GM13976 (cell line): ENCODE measurements at regions not wholly inside any gene's neighbourhood (a gene's known extent, or its start where the extent isn't known, plus 50 kb on each side); places are given as distances from the start of the nearest gene placed in this dataset.
A peak's percentile ranks its signal among the peaks of the same experiment; 100 is the strongest.

ENCODE experiments used
- DNase-seq: peaks from one replicate; pipeline ENCODE4 v3.0.0; 2012; ENCODE audit warnings: low spot score
- CTCF ChIP-seq: IDR thresholded peaks from 2 replicates; pipeline ENCODE4 v1.5.1; 2012; ENCODE audit warnings: borderline replicate concordance, mild to moderate bottlenecking; ENCODE audit not compliant: insufficient read depth; ENCODE audit errors: extremely low read depth, missing control alignments, control extremely low read depth
- in situ Hi-C: fragments of 300-500 bp; cut with MboI; formaldehyde crosslinking; loops from one replicate; pipeline ENCODE4 v1.12.0; 2022; ENCODE audit warnings: low sequenced_read_pairs, mixed read lengths, inconsistent platforms; ENCODE audit not compliant: unreplicated experiment

DNA sequence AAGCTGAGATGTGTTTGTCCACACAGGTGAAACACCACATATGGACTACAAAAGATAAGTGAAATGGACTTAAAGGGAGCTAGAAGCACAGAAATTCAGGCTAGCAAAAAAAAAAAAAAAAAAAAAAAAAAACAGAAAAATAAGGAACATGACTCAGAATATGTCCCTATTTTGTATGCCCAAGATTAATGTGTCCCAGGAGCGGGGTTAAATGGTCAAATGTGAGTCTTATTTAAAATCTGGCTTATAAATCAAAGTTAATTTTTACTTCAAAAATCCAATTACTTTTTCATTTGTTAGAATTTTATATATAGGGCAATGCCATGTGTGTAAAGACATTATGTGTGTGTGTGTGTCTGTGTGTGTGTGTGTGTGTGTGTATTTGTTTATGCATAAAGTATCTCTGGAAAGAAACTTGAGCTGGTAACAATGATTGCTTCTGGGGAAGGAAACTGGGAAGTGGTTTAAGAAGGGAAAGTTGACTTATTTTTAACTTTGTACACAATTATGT lies 986.5 kb downstream of the ROBO2 start:
- no peak for TF ChIP-seq CTCF
- in situ Hi-C loops = no loop called here
- DNase-seq = no peak

- DNase-seq = no peak
- no peak for TF ChIP-seq CTCF
- in situ Hi-C loops = no loop called here
Observed at GRCh38 chr3:78029775-78030174, 989.9 kb downstream of the ROBO2 start.

- in situ Hi-C loops = no loop called here
- DNase-seq = no peak
- no peak for TF ChIP-seq CTCF
Observed at GRCh38 chr3:78035131-78035641, 995.3 kb downstream of the ROBO2 start.

GRCh38 chr3:78041486-78041885 lies 1001.6 kb downstream of the ROBO2 start:
- no peak for DNase-seq

GRCh38 chr3:78046566-78046965 lies 1006.7 kb downstream of the ROBO2 start:
- TF ChIP-seq CTCF = no peak
- no peak for DNase-seq
- in situ Hi-C loops = no loop called here

More at GRCh38 chr3:78041486-78041885, 1001.6 kb downstream of the ROBO2 start:
- no peak for TF ChIP-seq CTCF
- in situ Hi-C loops = no loop called here

- in situ Hi-C loops = no loop called here
- no peak for TF ChIP-seq CTCF
- DNase-seq = peak; percentile 12
Observed at GRCh38 chr3:78048698-78049097, 1008.8 kb downstream of the ROBO2 start.
